SK-N-MC (cell line): ENCODE measurements at regions not wholly inside any gene's neighbourhood (a gene's known extent, or its start where the extent isn't known, plus 50 kb on each side); places are given as distances from the start of the nearest gene placed in this dataset.

ENCODE experiments used
- EZH2 ChIP-seq: fragments of 200-600 bp; sonication (generic); IDR thresholded peaks from one replicate; pipeline ENCODE4 v1.6.1; 2017; ENCODE audit warnings: antibody characterized with exemption
- POLR2AphosphoS5 ChIP-seq: IDR thresholded peaks from 2 replicates; pipeline ENCODE4 v1.6.1; 2012; ENCODE audit warnings: mild to moderate bottlenecking, low read depth, low read length, borderline replicate concordance

DNA sequence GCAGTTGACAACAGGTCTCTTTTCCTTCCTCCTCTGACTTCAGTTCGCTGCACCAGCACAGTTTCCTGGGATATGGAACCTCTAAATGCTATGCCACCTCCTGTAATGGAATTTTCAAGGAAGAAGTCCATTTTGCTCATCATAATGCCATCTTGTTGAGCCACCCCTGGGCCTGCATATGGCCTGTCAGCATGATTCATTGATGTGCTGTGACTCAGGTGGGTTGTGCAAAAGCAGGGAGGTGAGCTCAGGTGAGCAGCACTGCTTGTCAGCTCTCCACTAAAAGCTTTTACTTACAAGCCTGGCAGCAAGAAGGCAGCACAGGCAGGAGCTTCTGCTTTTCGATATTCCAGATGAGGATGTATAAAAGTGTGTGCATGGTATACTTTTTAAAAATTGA is 247.1 kb upstream of the LMCD1 start:
- TF ChIP-seq POLR2AphosphoS5, result no peak
- TF ChIP-seq EZH2, result no peak
